K562 (cell line): ENCODE measurements at regions not wholly inside any gene's neighbourhood (a gene's known extent, or its start where the extent isn't known, plus 50 kb on each side); places are given as distances from the start of the nearest gene placed in this dataset.

Source experiments
- ARID3B ChIP-seq: fragments of 250-450 bp; sonication (Bioruptor Pico); IDR thresholded peaks from 2 replicates; pipeline ENCODE4 v1.4.0; 2020; ENCODE audit warnings: borderline replicate concordance
- CHD2 ChIP-seq: IDR thresholded peaks from 2 replicates; pipeline ENCODE4 v1.6.1; 2011; ENCODE audit warnings: low read depth, low read length
- DIDO1 ChIP-seq: fragments of 450-650 bp; IDR thresholded peaks from 2 replicates; pipeline ENCODE4 v1.6.1; 2016; ENCODE audit warnings: low read depth, missing biosample characterization, missing genetic modification characterization
- EP300 ChIP-seq: IDR thresholded peaks from 2 replicates; pipeline ENCODE4 v1.6.1; 2012; ENCODE audit warnings: low read length, improper control_type of control experiment
- GTF3C2 ChIP-seq: IDR thresholded peaks from 3 replicates; pipeline ENCODE4 v1.6.1; 2011; ENCODE audit warnings: borderline replicate concordance, mild to moderate bottlenecking, moderate library complexity; ENCODE audit not compliant: insufficient read length; ENCODE audit errors: extremely low read depth
- HEY1 ChIP-seq: fragments of 250-450 bp; sonication (Bioruptor Pico); IDR thresholded peaks from 2 replicates; pipeline ENCODE4 v1.5.0; 2020; ENCODE audit warnings: mild to moderate bottlenecking, moderate library complexity, borderline replicate concordance
- NRF1 ChIP-seq, 2 experiments: fragments of 450-650 bp; IDR thresholded peaks in 1 of 2; conservative IDR thresholded peaks in 1 of 2; 2 replicates each; pipeline ENCODE4 v1.6.1; 2014; ENCODE audit warnings: mild to moderate bottlenecking in 2 of 2
- RFX7 ChIP-seq: fragments of 250-450 bp; sonication (Bioruptor Pico); IDR thresholded peaks from 2 replicates; pipeline ENCODE4 v1.5.1; 2021; ENCODE audit warnings: mild to moderate bottlenecking
- TF ChIP-seq, protein P1 (sequence below): fragments of 200-600 bp; sonication (generic); IDR thresholded peaks from one replicate; pipeline ENCODE4 v1.6.1; 2012; ENCODE audit warnings: mild to moderate bottlenecking, low read depth, low read length, inconsistent platforms
- TF ChIP-seq, protein P2 (sequence below): IDR thresholded peaks from 2 replicates; pipeline ENCODE4 v1.6.1; 2012; ENCODE audit warnings: low read depth, low read length, improper control_type of control experiment, borderline replicate concordance

DNA sequence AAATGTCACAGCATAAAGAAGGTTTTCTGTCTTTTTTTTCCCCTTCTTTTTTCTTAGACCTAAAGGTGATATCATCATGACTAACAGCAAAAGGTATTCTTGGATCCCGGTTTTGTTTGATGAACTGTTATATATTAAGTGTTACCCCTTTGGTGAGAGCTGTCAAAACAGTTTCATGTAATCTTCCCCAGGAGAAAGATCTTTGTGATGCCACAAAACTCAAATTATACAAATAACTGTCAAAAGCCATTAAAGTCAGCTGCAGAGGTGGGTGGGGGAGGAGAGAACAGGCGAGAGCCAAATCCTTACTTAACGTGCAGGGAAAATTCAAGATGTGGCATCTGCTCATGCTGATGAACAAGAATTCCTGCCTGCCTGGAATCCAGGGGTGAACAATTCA, 258.2 kb downstream of the BMP7 start (continued):
- TF ChIP-seq, protein P1, sequence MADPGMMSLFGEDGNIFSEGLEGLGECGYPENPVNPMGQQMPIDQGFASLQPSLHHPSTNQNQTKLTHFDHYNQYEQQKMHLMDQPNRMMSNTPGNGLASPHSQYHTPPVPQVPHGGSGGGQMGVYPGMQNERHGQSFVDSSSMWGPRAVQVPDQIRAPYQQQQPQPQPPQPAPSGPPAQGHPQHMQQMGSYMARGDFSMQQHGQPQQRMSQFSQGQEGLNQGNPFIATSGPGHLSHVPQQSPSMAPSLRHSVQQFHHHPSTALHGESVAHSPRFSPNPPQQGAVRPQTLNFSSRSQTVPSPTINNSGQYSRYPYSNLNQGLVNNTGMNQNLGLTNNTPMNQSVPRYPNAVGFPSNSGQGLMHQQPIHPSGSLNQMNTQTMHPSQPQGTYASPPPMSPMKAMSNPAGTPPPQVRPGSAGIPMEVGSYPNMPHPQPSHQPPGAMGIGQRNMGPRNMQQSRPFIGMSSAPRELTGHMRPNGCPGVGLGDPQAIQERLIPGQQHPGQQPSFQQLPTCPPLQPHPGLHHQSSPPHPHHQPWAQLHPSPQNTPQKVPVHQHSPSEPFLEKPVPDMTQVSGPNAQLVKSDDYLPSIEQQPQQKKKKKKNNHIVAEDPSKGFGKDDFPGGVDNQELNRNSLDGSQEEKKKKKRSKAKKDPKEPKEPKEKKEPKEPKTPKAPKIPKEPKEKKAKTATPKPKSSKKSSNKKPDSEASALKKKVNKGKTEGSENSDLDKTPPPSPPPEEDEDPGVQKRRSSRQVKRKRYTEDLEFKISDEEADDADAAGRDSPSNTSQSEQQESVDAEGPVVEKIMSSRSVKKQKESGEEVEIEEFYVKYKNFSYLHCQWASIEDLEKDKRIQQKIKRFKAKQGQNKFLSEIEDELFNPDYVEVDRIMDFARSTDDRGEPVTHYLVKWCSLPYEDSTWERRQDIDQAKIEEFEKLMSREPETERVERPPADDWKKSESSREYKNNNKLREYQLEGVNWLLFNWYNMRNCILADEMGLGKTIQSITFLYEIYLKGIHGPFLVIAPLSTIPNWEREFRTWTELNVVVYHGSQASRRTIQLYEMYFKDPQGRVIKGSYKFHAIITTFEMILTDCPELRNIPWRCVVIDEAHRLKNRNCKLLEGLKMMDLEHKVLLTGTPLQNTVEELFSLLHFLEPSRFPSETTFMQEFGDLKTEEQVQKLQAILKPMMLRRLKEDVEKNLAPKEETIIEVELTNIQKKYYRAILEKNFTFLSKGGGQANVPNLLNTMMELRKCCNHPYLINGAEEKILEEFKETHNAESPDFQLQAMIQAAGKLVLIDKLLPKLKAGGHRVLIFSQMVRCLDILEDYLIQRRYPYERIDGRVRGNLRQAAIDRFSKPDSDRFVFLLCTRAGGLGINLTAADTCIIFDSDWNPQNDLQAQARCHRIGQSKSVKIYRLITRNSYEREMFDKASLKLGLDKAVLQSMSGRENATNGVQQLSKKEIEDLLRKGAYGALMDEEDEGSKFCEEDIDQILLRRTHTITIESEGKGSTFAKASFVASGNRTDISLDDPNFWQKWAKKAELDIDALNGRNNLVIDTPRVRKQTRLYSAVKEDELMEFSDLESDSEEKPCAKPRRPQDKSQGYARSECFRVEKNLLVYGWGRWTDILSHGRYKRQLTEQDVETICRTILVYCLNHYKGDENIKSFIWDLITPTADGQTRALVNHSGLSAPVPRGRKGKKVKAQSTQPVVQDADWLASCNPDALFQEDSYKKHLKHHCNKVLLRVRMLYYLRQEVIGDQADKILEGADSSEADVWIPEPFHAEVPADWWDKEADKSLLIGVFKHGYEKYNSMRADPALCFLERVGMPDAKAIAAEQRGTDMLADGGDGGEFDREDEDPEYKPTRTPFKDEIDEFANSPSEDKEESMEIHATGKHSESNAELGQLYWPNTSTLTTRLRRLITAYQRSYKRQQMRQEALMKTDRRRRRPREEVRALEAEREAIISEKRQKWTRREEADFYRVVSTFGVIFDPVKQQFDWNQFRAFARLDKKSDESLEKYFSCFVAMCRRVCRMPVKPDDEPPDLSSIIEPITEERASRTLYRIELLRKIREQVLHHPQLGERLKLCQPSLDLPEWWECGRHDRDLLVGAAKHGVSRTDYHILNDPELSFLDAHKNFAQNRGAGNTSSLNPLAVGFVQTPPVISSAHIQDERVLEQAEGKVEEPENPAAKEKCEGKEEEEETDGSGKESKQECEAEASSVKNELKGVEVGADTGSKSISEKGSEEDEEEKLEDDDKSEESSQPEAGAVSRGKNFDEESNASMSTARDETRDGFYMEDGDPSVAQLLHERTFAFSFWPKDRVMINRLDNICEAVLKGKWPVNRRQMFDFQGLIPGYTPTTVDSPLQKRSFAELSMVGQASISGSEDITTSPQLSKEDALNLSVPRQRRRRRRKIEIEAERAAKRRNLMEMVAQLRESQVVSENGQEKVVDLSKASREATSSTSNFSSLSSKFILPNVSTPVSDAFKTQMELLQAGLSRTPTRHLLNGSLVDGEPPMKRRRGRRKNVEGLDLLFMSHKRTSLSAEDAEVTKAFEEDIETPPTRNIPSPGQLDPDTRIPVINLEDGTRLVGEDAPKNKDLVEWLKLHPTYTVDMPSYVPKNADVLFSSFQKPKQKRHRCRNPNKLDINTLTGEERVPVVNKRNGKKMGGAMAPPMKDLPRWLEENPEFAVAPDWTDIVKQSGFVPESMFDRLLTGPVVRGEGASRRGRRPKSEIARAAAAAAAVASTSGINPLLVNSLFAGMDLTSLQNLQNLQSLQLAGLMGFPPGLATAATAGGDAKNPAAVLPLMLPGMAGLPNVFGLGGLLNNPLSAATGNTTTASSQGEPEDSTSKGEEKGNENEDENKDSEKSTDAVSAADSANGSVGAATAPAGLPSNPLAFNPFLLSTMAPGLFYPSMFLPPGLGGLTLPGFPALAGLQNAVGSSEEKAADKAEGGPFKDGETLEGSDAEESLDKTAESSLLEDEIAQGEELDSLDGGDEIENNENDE, result no peak
- no peak for TF ChIP-seq ARID3B (CRISPR knock-in tag)
- no peak for TF ChIP-seq DIDO1
- no peak for TF ChIP-seq NRF1 (conservative IDR thresholded peaks at IDR 0.05 in 1 of 2, IDR thresholded peaks at IDR 0.05 in 1 of 2)
- TF ChIP-seq GTF3C2, result no peak
- TF ChIP-seq, protein P2, sequence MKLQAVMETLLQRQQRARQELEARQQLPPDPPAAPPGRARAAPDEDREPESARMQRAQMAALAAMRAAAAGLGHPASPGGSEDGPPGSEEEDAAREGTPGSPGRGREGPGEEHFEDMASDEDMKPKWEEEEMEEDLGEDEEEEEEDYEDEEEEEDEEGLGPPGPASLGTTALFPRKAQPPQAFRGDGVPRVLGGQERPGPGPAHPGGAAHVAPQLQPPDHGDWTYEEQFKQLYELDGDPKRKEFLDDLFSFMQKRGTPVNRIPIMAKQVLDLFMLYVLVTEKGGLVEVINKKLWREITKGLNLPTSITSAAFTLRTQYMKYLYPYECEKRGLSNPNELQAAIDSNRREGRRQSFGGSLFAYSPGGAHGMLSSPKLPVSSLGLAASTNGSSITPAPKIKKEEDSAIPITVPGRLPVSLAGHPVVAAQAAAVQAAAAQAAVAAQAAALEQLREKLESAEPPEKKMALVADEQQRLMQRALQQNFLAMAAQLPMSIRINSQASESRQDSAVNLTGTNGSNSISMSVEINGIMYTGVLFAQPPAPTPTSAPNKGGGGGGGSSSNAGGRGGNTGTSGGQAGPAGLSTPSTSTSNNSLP, result no peak
- TF ChIP-seq RFX7 (CRISPR knock-in tag), result no peak
- TF ChIP-seq HEY1 (CRISPR knock-in tag), result no peak
- no peak for TF ChIP-seq CHD2
- TF ChIP-seq EP300, result no peak
